IMR-90 (cell line): ENCODE measurements at regions not wholly inside any gene's neighbourhood (a gene's known extent, or its start where the extent isn't known, plus 50 kb on each side); places are given as distances from the start of the nearest gene placed in this dataset.

Experiments used
- ATAC-seq: fragments of 200-7000 bp; cut with Tn5 transposase; 2 replicates; pipeline ENCODE4 v1.9.1; 2020; ENCODE audit warnings: low read depth, mild to moderate bottlenecking, moderate library complexity
- BruUV-seq: library from RNA; stranded (reverse); fragments of 400-500 nt; replicated peaks from 2 replicates; lab custom pipeline; 2021; lab: Mats Ljungman, UMichigan
- CTCF ChIA-PET: fragments of 300-600 bp; formaldehyde crosslinking; extraction: SDS; loops from one replicate; lab custom pipeline; 2021; ENCODE audit warnings: antibody characterized with exemption; lab: Yijun Ruan, JAX
- POLR2A ChIA-PET: fragments of 300-600 bp; sonication (Branson Sonifier 250); formaldehyde crosslinking; loops from one replicate; lab custom pipeline; 2022; ENCODE audit warnings: antibody characterized with exemption; ENCODE audit not compliant: unreplicated experiment; lab: Charles Lee
- DNase-seq: peaks from one replicate; pipeline ENCODE4 v3.0.0; 2013
- H2AFZ ChIP-seq: replicated peaks from 2 replicates; pipeline ENCODE3; 2013; ENCODE audit warnings: low read length, mild to moderate bottlenecking; ENCODE audit not compliant: poor library complexity
- H2AK5ac ChIP-seq: 2 replicates; pipeline ENCODE4 v1.6.1; 2013; ENCODE audit warnings: low read depth, low read length, inconsistent platforms
- H2AK9ac ChIP-seq: replicated peaks from 2 replicates; pipeline ENCODE3; 2013; ENCODE audit warnings: mild to moderate bottlenecking, low read depth, low read length, moderate library complexity; ENCODE audit not compliant: poor library complexity
- H2BK120ac ChIP-seq: 2 replicates; pipeline ENCODE4 v1.6.1; 2013; ENCODE audit warnings: low read depth, low read length, inconsistent platforms
- H2BK15ac ChIP-seq: 3 replicates; pipeline ENCODE4 v1.6.1; 2013; ENCODE audit warnings: low read depth, low read length, inconsistent platforms
- H2BK20ac ChIP-seq: 2 replicates; pipeline ENCODE4 v1.6.1; 2013; ENCODE audit warnings: low read depth, mild to moderate bottlenecking, inconsistent platforms, low read length, moderate library complexity
- H2BK5ac ChIP-seq: 2 replicates; pipeline ENCODE4 v1.6.1; 2013; ENCODE audit warnings: mild to moderate bottlenecking, low read depth, low read length, inconsistent platforms; ENCODE audit not compliant: poor library complexity, severe bottlenecking
- H3K14ac ChIP-seq: replicated peaks from 2 replicates; pipeline ENCODE4 v1.6.1; 2013; ENCODE audit warnings: low read depth, low read length, inconsistent platforms
- H3K18ac ChIP-seq: 2 replicates; pipeline ENCODE4 v1.6.1; 2013; ENCODE audit warnings: low read depth, low read length, control low read depth
- H3K23ac ChIP-seq: 2 replicates; pipeline ENCODE4 v1.6.1; 2013; ENCODE audit warnings: low read depth, low read length, inconsistent platforms
- H3K27ac ChIP-seq: 2 replicates; pipeline ENCODE4 v1.5.1; 2013; ENCODE audit warnings: mild to moderate bottlenecking, control low read depth, low read length; ENCODE audit not compliant: insufficient read depth
- H3K27me3 ChIP-seq: 2 replicates; pipeline ENCODE4 v1.6.1; 2013; ENCODE audit warnings: low read length; ENCODE audit not compliant: control insufficient read depth, insufficient read depth
- H3K36me3 ChIP-seq: 2 replicates; pipeline ENCODE4 v1.6.1; 2013; ENCODE audit warnings: low read length, mixed read lengths; ENCODE audit not compliant: control insufficient read depth, insufficient read depth
- H3K4ac ChIP-seq: 2 replicates; pipeline ENCODE4 v1.6.1; 2013; ENCODE audit warnings: low read depth, low read length, inconsistent platforms
- H3K4me1 ChIP-seq: 2 replicates; pipeline ENCODE4 v1.6.1; 2013; ENCODE audit warnings: low read length, mixed read lengths; ENCODE audit not compliant: control insufficient read depth, insufficient read depth
- H3K4me2 ChIP-seq: 2 replicates; pipeline ENCODE4 v1.6.1; 2013; ENCODE audit warnings: low read depth, mild to moderate bottlenecking, control low read depth, low read length, moderate library complexity
- H3K4me3 ChIP-seq: 2 replicates; pipeline ENCODE4 v1.5.1; 2013; ENCODE audit warnings: low read depth, mild to moderate bottlenecking, control low read depth, low read length, moderate library complexity; ENCODE audit not compliant: insufficient read depth
- H3K56ac ChIP-seq: 2 replicates; pipeline ENCODE4 v1.6.1; 2013; ENCODE audit warnings: low read length, inconsistent platforms; ENCODE audit not compliant: insufficient read depth; ENCODE audit errors: extremely low read depth
- H3K79me1 ChIP-seq, 2 experiments: 2 replicates each; pipeline ENCODE4 v1.6.1; 2013; ENCODE audit warnings: low read length in 2 of 2, inconsistent platforms in 1 of 2, low read depth in 1 of 2
- H3K9ac ChIP-seq: 2 replicates; pipeline ENCODE4 v1.6.1; 2013; ENCODE audit warnings: low read depth, low read length, control low read depth
- H3K9me1 ChIP-seq: 2 replicates; pipeline ENCODE4 v1.6.1; 2013; ENCODE audit warnings: low read length, inconsistent platforms; ENCODE audit not compliant: insufficient read depth
- H3K9me3 ChIP-seq: 2 replicates; pipeline ENCODE4 v1.6.1; 2013; ENCODE audit warnings: low read length; ENCODE audit not compliant: control insufficient read depth, insufficient read depth
- H4K20me1 ChIP-seq: 2 replicates; pipeline ENCODE4 v1.6.1; 2013; ENCODE audit warnings: low read length, inconsistent platforms; ENCODE audit not compliant: insufficient read depth
- H4K5ac ChIP-seq: 2 replicates; pipeline ENCODE4 v1.6.1; 2013; ENCODE audit warnings: mild to moderate bottlenecking, low read depth, low read length, control low read depth
- H4K8ac ChIP-seq, 2 experiments: 2 replicates each; pipeline ENCODE4 v1.6.1; 2013; ENCODE audit warnings: low read depth in 2 of 2, low read length in 2 of 2, control low read depth in 1 of 2, inconsistent platforms in 1 of 2
- H4K91ac ChIP-seq: 2 replicates; pipeline ENCODE4 v1.6.1; 2013; ENCODE audit warnings: low read depth, low read length, inconsistent platforms; ENCODE audit not compliant: insufficient read depth
- BHLHE40 ChIP-seq: fragments of 150-350 bp; IDR thresholded peaks from 2 replicates; pipeline ENCODE4 v1.6.1; 2016; ENCODE audit warnings: mild to moderate bottlenecking, low read depth, low read length
- CEBPB ChIP-seq: IDR thresholded peaks from 2 replicates; pipeline ENCODE4 v1.6.1; 2012; ENCODE audit warnings: low read depth, low read length, improper control_type of control experiment
- CHD1 ChIP-seq: IDR thresholded peaks from 2 replicates; pipeline ENCODE4 v1.6.1; 2012; ENCODE audit warnings: low read depth, low read length, improper control_type of control experiment
- FOS ChIP-seq: fragments of 150-350 bp; IDR thresholded peaks from 2 replicates; pipeline ENCODE4 v1.6.1; 2016; ENCODE audit warnings: low read depth, low read length
- MAFK ChIP-seq: IDR thresholded peaks from 2 replicates; pipeline ENCODE4 v1.6.1; 2012; ENCODE audit warnings: low read depth, low read length, improper control_type of control experiment
- MAZ ChIP-seq: IDR thresholded peaks from 2 replicates; pipeline ENCODE4 v1.6.1; 2012; ENCODE audit warnings: low read depth, mild to moderate bottlenecking, low read length, improper control_type of control experiment, moderate library complexity, borderline replicate concordance
- MXI1 ChIP-seq: IDR thresholded peaks from 2 replicates; pipeline ENCODE4 v1.6.1; 2012; ENCODE audit warnings: low read depth, mild to moderate bottlenecking, low read length, moderate library complexity, borderline replicate concordance
- NFE2L2 ChIP-seq: fragments of 150-350 bp; IDR thresholded peaks from 2 replicates; pipeline ENCODE4 v1.6.1; 2016; ENCODE audit warnings: low read depth, mild to moderate bottlenecking, low read length
- POLR2A ChIP-seq: IDR thresholded peaks from 2 replicates; pipeline ENCODE4 v1.6.1; 2012; ENCODE audit warnings: mild to moderate bottlenecking, low read depth, low read length
- RAD21 ChIP-seq: IDR thresholded peaks from 2 replicates; pipeline ENCODE4 v1.6.1; 2012; ENCODE audit warnings: low read length, improper control_type of control experiment
- RCOR1 ChIP-seq: IDR thresholded peaks from 2 replicates; pipeline ENCODE4 v1.6.1; 2012; ENCODE audit warnings: mild to moderate bottlenecking, low read length, improper control_type of control experiment; ENCODE audit not compliant: insufficient replicate concordance
- RFX5 ChIP-seq: IDR thresholded peaks from 2 replicates; pipeline ENCODE4 v1.8.0; 2012; ENCODE audit warnings: low read depth, mild to moderate bottlenecking, low read length, moderate library complexity
- SMC3 ChIP-seq: fragments of 150-350 bp; IDR thresholded peaks from 2 replicates; pipeline ENCODE4 v1.6.1; 2016; ENCODE audit warnings: low read depth, mild to moderate bottlenecking, antibody characterized with exemption, low read length, moderate library complexity
- WGBS, 2 experiments: methylation state at CpG; one replicate each; pipeline versions ENCODE4 v1.1.5 to v1.1.7; 2013; ENCODE audit warnings: missing lambda C conversion rate in 2 of 2; ENCODE audit not compliant: insufficient read length in 1 of 2; ENCODE audit errors: extremely low coverage in 2 of 2; 5-methylcytosine and 5-hydroxymethylcytosine counted together
- dilution Hi-C: fragments of 300-500 bp; cut with HindIII; formaldehyde crosslinking; loops from one replicate; pipeline ENCODE4 v1.14.3; 2018; ENCODE audit warnings: low sequenced_read_pairs; ENCODE audit not compliant: unreplicated experiment
- in situ Hi-C: fragments of 300-500 bp; cut with MboI; formaldehyde crosslinking; loops from 3 replicates; pipeline ENCODE4 v1.14.3; 2019; ENCODE audit warnings: low sequenced_read_pairs, inconsistent platforms, mixed read lengths
- intact Hi-C: fragments of 100-400 bp; cut with micrococcal nuclease; formaldehyde crosslinking; loops from 2 replicates; pipeline ENCODE4 v1.10.0; 2022
- TF ChIP-seq, protein P1 (sequence below): fragments of 150-350 bp; IDR thresholded peaks from 2 replicates; pipeline ENCODE4 v1.6.1; 2016; ENCODE audit warnings: low read depth, mild to moderate bottlenecking, low read length, moderate library complexity, borderline replicate concordance
- TF ChIP-seq, protein P2 (sequence below): fragments of 150-350 bp; IDR thresholded peaks from 2 replicates; pipeline ENCODE4 v1.6.1; 2017; ENCODE audit warnings: mild to moderate bottlenecking, antibody characterized with exemption, low read length, low read depth
- TF ChIP-seq, protein P3 (sequence below): conservative IDR thresholded peaks from 2 replicates; pipeline ENCODE4 v1.5.1; 2012; ENCODE audit warnings: mild to moderate bottlenecking, low read depth, low read length, improper control_type of control experiment

DNA sequence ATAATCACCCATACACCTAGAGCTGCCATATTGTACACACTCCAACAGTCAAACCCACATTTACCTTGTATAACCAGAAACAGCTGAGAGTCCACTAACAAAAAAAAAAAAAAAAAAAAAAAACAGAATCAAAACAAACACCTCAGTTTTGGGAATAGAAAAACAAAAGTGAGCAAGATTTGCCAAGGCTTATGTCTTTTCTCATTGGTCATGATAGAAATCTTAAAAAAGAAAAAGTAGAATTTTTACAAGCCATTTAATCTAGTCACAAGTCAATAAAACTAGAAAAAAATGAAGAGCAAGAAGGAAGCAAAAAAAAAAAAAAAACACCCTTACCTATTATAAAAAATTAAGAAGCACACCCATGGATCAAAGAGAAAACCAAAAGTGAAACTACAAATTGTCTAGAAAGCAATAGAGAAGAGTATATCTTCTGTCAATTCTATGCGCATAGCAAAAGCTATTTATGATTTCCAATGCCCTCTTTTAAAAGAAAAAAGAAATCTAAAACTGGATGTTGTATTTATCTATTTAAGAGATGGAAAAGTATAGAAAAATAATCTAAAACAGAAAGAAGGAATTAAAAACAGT lies 113.2 kb upstream of the GALNT2 start:
- H3K4me1 ChIP-seq: no peaks in the 10 kb centered on the region
- in situ Hi-C loops: no loop called here
- H2BK20ac ChIP-seq: no peak overlapping the region
- dilution Hi-C loops: no loop called here
- no peak overlapping the region for H2BK15ac ChIP-seq
- no TSS peak for BruUV-seq
- H4K91ac ChIP-seq: no peak overlapping the region
- H3K4me3 ChIP-seq: no peak overlapping the region
- no CpG with 5 or more reads among the region's 1 CpG for WGBS, 2 experiments
- no peak overlapping the region for H2AK9ac ChIP-seq
- H3K27me3 ChIP-seq: no peaks in the 10 kb centered on the region
- no peak overlapping the region for H2AFZ ChIP-seq
- intact Hi-C loops: no loop called here
- no peak overlapping the region for H3K23ac ChIP-seq
- no peak overlapping the region for H3K27ac ChIP-seq
- ATAC-seq (no peak), DNase-seq (no peak)
- no peak overlapping the region for H3K4ac ChIP-seq
- no peaks in the 10 kb centered on the region for H3K9me3 ChIP-seq
- no peak overlapping the region for H3K14ac ChIP-seq
- H2BK5ac ChIP-seq: no peak overlapping the region
- H3K4me2 ChIP-seq: no peak overlapping the region
- no peaks in the 10 kb centered on the region for H4K20me1 ChIP-seq
- H2AK5ac ChIP-seq: no peak overlapping the region
- H2BK120ac ChIP-seq: no peak overlapping the region
- no peaks in the 10 kb centered on the region for H3K79me1 ChIP-seq
- no peak overlapping the region for H3K9ac ChIP-seq
- H3K56ac ChIP-seq: no peak overlapping the region
- no peaks in the 10 kb centered on the region for H3K9me1 ChIP-seq
- TF ChIP-seq BHLHE40: no peak
- no peak for TF ChIP-seq RFX5
- TF ChIP-seq, protein P1, sequence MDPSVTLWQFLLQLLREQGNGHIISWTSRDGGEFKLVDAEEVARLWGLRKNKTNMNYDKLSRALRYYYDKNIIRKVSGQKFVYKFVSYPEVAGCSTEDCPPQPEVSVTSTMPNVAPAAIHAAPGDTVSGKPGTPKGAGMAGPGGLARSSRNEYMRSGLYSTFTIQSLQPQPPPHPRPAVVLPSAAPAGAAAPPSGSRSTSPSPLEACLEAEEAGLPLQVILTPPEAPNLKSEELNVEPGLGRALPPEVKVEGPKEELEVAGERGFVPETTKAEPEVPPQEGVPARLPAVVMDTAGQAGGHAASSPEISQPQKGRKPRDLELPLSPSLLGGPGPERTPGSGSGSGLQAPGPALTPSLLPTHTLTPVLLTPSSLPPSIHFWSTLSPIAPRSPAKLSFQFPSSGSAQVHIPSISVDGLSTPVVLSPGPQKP: no peak
- TF ChIP-seq CEBPB: no peak
- no peak for TF ChIP-seq CHD1
- no peak for TF ChIP-seq MAZ
- TF ChIP-seq, protein P2, sequence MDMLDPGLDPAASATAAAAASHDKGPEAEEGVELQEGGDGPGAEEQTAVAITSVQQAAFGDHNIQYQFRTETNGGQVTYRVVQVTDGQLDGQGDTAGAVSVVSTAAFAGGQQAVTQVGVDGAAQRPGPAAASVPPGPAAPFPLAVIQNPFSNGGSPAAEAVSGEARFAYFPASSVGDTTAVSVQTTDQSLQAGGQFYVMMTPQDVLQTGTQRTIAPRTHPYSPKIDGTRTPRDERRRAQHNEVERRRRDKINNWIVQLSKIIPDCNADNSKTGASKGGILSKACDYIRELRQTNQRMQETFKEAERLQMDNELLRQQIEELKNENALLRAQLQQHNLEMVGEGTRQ: no peak
- TF ChIP-seq SMC3: no peak
- TF ChIP-seq RAD21: no peak
- TF ChIP-seq MXI1: no peak
- TF ChIP-seq, protein P3, sequence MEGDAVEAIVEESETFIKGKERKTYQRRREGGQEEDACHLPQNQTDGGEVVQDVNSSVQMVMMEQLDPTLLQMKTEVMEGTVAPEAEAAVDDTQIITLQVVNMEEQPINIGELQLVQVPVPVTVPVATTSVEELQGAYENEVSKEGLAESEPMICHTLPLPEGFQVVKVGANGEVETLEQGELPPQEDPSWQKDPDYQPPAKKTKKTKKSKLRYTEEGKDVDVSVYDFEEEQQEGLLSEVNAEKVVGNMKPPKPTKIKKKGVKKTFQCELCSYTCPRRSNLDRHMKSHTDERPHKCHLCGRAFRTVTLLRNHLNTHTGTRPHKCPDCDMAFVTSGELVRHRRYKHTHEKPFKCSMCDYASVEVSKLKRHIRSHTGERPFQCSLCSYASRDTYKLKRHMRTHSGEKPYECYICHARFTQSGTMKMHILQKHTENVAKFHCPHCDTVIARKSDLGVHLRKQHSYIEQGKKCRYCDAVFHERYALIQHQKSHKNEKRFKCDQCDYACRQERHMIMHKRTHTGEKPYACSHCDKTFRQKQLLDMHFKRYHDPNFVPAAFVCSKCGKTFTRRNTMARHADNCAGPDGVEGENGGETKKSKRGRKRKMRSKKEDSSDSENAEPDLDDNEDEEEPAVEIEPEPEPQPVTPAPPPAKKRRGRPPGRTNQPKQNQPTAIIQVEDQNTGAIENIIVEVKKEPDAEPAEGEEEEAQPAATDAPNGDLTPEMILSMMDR: no peak
- no peak for TF ChIP-seq NFE2L2
- no peak for TF ChIP-seq MAFK
- TF ChIP-seq POLR2A: no peak
- TF ChIP-seq FOS: no peak
- no peak for TF ChIP-seq RCOR1
- H3K18ac ChIP-seq: no peak overlapping the region
- no peak overlapping the region for H4K8ac ChIP-seq
- CTCF ChIA-PET: no interaction called here
- no peak overlapping the region for H4K5ac ChIP-seq
- H3K36me3 ChIP-seq: no peaks in the 10 kb centered on the region
- POLR2A ChIA-PET: no interaction called here
